ENCODE measurements at regions not wholly inside any gene's neighbourhood (a gene's known extent, or its start where the extent isn't known, plus 50 kb on each side); places are given as distances from the start of the nearest gene placed in this dataset.

- intact Hi-C loops (cut with micrococcal nuclease) = no loop called here
These were observed 341.7 kb downstream of the GPR37 start for GRCh38 chr7:124423863-124424262.

GRCh38 chr7:124422081-124422480 is 343.5 kb downstream of the GPR37 start:
- intact Hi-C loops (cut with micrococcal nuclease) = no loop called here

- intact Hi-C loops (cut with micrococcal nuclease) = no loop called here
These were observed 345.2 kb downstream of the GPR37 start for GRCh38 chr7:124420367-124420766.

- intact Hi-C loops (cut with micrococcal nuclease) = no loop called here
These were observed 352.6 kb downstream of the GPR37 start for GRCh38 chr7:124413029-124413428.

DNA sequence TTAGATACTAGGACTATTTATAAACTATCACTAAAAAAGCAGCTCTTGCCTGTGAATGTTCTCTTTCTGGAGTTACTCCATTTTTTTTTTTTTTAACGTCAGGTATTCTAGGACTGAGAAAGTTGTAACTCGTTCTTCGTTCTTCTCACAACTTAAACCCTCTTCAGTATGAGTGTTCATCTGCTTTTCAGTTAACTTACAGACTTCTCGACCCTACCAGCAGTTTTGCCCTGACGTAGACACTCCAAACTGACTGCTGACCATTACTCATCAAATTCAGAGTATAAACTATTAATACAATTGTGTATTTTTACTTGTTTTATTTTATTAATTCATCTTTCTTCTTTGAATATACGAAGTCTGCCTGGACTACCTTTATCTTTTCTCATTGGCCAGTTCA is 353.1 kb downstream of the GPR37 start:
- intact Hi-C loops (cut with micrococcal nuclease) = no loop called here

DNA sequence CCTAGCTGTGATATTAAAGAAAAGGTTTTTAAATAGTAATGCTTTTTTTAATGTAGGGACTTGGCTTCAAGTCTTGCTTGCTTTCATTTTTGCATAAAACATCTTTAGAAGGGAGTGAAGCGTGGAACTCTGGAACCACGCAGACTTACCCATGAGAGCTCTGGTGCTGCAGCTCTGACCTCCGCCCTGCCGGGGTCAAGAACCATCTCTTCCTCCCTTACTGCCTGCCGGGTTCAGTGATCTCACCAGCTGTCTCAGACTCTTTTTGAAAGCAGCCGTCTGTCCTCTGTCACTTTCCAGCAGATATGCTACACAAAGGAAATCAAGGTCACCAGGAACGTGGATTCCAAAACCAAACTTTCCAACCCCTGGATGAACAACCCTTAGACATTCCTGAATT is 353.8 kb downstream of the GPR37 start:
- intact Hi-C loops (cut with micrococcal nuclease) = no loop called here

DNA sequence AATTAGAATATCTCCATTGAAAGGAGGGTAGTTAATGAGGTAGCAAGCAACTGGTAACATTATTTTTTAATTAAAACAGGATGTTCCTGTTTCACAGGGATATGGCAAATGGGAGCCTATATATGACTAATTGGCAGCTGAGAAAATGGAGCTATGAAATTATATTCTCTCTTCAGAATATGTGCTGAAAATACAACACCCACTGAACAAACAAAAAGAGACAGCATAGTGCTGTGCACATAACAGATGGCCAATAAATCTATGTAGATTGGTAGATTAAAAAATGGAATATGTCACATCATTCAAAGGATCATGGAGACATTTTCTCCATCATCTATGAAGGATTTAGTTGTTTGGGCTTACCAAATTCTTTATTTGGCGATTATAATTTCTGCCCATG is 362.0 kb downstream of the GPR37 start:
- intact Hi-C loops (cut with micrococcal nuclease) = no loop called here

- intact Hi-C loops (cut with micrococcal nuclease) = no loop called here
These were observed 362.5 kb downstream of the GPR37 start for GRCh38 chr7:124403112-124403511.

DNA sequence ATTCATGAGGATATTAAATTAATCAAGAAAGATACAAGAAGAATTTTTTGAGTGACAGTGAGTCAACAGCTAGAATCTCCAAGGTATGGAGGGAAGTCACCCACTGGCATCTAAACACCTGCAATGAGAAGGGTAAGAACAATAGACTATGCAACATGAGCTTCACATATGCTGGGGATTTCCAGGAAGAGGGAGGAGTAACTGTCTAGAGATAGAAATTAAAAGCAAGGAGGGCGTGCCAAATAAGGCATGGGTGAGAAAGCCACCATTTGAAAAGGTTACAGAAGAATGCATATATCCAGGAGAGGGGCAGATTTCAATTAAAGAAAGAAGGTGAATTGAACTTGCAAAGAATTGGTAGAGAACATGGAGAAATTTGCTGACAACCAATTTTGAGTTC is 365.7 kb downstream of the GPR37 start:
- intact Hi-C loops (cut with micrococcal nuclease) = no loop called here

DNA sequence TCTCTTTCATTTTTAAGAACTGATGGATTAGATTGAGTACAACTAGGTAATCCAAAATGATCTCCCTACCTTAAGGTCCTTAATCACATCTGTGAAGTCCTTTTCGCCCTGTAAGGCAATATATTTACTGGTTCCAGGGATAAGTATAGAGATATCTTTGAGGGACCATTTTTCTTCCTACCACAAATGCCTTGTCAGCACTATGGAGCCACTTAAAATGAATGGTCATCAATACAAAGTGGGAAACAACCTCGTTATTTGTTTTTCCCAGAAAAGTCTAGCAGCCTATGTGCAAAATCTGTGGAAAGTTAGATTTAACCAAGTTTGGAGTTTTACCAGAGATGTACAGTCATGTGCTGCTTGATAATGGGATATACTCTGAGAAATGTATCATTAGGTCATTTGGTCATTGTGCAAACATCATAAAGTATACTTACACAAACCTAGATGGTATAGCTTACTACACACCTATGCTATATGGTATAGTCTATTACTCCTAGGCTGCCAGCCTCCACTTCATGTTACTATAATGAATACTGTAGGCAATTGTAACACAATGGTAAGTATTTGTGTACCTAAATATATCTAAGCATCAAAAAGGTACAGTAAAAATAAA is 366.2 kb upstream of the TMEM229A start:
- intact Hi-C loops (cut with micrococcal nuclease) = no loop called here

- intact Hi-C loops (cut with micrococcal nuclease) = no loop called here
These were observed 364.3 kb upstream of the TMEM229A start for GRCh38 chr7:124397134-124397533.

GRCh38 chr7:124390301-124390700 is 357.4 kb upstream of the TMEM229A start:
- intact Hi-C loops (cut with micrococcal nuclease) = no loop called here

DNA sequence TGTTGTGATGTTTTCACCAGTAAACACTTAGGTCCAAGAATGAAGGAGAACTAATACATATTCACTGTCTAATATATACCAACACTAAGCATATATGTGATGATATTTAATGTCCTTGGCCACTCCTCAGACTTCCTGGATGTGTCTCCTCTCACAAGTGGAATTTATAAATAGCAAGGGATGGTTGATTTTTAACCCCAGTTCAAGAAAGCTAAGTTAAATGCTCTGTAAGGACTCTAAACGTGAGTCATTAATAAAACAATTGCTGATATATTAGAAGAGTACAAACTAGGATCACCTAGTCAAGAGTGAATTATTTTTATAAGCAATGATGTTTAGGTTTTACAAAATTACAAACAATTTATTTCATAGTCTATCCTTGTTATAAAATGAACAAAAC is 355.9 kb upstream of the TMEM229A start:
- intact Hi-C loops (cut with micrococcal nuclease) = no loop called here

DNA sequence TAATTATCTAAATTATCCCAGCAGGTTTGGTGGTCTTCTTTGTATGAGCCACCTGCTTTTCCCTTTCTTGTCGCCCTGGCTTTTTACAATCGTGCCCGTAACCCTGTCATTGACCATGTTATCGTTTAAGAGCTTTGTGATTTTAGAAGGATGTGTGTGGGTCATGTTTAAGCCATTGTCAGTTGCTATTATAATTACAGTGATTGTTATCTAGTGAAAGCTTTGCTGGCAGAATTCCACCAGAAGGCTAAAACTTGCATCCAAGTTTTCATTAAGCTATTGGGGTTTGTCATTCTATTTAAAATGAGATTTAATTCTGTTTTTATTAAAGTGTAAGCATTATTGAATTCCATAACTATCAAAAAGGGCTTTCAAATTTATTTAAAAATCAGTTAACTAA is 354.2 kb upstream of the TMEM229A start:
- intact Hi-C loops (cut with micrococcal nuclease) = no loop called here

DNA sequence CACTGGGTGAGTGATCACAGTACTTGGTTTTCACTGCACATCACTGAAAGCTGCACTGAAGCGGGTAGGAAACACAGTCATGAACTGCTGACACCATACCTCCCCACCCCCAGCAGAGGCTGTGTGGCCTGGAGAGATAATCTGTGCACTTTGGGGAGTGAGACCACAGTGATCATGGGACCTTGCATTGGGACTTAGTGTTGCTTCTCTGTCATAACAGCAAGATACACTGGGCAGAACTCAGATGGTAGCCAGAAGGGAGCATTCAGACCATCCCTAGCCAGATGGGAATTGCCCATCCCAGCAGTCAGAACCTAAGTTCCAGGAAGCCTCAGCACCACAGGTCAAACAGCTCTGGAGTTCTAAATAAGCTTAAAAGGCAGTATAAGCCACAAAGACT is 346.4 kb upstream of the TMEM229A start:
- intact Hi-C loops (cut with micrococcal nuclease) = no loop called here

DNA sequence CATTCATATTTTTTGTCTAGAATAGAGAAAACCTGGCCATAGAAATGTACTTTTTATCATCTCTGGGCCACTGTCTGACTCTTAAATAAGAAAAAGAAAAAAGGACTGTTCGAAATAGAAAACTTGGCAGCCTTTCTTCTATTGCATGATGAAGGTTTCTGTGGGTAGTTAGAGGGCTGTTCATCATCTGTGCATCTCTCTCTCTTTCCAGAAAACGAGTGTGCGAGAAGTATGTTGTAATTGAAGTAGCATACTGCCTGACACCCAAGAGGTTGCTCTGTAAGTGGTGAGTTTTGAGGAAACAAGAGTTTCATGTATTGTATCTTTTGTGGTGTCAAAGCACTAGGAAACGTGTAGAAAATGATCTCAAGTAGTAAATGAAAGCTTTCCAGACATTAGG is 343.2 kb upstream of the TMEM229A start:
- intact Hi-C loops (cut with micrococcal nuclease) = no loop called here

DNA sequence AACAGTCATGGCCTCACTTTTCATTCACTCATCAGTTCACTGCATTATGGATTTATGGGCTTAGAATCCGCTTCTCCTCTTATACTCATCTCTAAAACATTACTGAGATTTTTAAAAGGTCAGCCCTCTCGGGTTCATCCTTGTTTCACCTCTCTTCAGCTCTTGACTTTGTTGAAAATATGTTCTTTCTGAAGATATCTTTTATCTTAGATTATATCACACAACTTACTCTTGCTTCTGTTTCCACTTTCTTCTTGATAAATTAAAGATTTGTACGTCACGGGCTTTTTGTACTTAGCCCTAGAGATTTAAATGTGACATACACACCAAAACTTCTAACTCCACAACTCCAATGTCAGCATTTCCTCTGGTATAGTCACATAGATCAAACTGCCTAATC is 342.5 kb upstream of the TMEM229A start:
- intact Hi-C loops (cut with micrococcal nuclease) = no loop called here

DNA sequence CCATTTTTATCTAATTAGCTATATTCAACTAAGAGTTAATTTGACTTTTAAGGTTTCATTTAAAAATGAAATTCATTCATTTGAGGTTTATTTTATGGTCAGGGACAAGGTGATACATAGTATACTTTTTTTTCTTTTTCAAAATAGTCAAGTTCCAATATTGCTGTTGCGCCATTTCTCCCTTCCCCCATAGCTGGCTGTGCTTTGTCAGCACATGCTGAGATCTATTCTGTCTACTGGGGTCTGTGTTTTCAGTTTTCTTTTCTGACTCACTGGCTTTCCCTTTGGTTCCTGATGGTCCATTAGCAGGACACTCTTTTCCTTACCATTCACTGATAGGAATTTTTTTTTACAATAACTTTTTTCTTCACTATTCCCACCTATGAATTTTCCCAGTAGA is 336.4 kb upstream of the TMEM229A start:
- intact Hi-C loops (cut with micrococcal nuclease) = no loop called here

GRCh38 chr7:124366118-124366517 is 333.3 kb upstream of the TMEM229A start:
- intact Hi-C loops (cut with micrococcal nuclease) = no loop called here

GRCh38 chr7:124364283-124364682 is 331.4 kb upstream of the TMEM229A start:
- intact Hi-C loops (cut with micrococcal nuclease) = no loop called here

DNA sequence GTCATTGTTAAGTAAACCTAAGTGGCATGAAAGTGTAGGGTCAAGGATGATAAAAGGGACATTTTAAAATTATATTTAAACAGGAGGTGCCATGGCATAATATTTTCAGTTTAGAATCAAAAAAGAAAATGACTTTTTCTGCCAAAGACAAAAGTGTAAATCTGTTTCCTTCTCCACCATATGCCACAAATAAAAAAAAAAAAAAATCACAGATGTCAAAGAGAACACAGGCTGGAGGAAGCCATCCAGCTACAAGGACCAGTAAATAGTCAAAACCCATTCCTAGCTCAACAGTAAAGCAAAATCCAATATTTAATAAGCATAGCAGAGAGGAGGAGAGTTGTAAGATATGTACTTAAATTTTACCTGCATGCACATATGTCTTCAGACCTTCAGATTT is 321.3 kb upstream of the TMEM229A start:
- intact Hi-C loops (cut with micrococcal nuclease) = no loop called here

GRCh38 chr7:124351950-124352349 is 319.1 kb upstream of the TMEM229A start:
- intact Hi-C loops (cut with micrococcal nuclease) = no loop called here

DNA sequence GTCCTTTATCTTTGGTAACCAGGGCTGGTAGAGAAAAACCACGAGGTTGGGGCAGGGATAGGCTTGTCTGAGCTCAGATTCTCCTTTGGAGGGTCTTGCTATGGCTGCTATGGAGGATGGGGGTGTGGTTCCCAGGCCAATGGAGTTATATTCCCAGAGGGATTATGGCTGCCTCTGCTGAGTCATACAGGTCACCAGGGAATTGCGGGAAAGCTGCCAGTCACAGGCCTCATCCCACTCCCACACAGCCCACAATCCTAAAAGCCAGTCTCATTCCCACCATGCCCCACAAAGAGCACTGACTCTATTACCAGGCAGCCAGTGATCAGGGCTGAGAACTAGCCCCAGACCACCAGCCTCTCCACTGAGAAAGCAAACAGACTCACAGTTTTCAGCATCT is 316.6 kb upstream of the TMEM229A start:
- intact Hi-C loops (cut with micrococcal nuclease) = no loop called here

DNA sequence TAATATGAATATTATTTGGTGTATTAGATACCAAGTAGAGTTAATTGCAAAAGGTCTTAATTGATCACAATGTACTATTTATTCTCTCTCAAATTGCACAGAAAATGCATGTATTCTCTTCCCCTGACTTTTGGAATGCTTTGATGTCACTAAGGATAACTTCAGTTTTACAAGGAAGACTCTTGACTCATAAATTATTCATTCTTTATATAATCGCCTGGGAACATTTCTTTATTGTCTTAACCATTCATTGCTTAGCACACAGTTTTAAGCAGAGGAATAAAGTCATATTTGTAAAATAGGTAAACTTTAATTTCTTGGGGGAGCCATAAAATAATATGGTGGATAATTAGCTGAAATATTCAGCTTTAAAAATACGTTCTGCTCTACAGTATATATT is 306.0 kb upstream of the TMEM229A start:
- intact Hi-C loops (cut with micrococcal nuclease) = no loop called here

Measured in T-helper 1 cell treated with Interleukin-12 subunit alpha and Interleukin-12 subunit beta and Interleukin-4 antibody, amounts not matched to agents 30 ng/mL and 1 ng/mL, for 36 hours (primary cell).